ENCODE measurements at regions not wholly inside any gene's neighbourhood (a gene's known extent, or its start where the extent isn't known, plus 50 kb on each side); places are given as distances from the start of the nearest gene placed in this dataset.

DNA sequence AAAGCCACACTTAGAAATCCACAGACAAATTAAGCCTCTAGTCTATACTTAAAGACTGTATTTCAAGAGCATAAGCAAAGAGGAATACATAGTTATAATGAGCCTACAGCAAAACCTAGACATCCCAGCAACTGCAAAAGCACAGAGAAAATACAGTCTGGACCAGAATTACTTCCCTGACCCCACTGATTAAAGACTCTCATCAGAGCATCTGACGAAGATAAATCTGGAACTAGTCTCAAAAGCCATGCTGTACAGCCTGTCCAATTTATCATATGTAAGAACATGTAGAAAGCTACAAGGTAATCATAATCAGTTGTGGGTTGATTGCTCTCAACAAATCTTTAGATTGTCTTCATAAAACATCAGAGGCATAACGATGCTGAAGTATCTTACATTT lies 285.1 kb upstream of the CAND1 start:
- no peak for DNase-seq
- TF ChIP-seq, protein P1, sequence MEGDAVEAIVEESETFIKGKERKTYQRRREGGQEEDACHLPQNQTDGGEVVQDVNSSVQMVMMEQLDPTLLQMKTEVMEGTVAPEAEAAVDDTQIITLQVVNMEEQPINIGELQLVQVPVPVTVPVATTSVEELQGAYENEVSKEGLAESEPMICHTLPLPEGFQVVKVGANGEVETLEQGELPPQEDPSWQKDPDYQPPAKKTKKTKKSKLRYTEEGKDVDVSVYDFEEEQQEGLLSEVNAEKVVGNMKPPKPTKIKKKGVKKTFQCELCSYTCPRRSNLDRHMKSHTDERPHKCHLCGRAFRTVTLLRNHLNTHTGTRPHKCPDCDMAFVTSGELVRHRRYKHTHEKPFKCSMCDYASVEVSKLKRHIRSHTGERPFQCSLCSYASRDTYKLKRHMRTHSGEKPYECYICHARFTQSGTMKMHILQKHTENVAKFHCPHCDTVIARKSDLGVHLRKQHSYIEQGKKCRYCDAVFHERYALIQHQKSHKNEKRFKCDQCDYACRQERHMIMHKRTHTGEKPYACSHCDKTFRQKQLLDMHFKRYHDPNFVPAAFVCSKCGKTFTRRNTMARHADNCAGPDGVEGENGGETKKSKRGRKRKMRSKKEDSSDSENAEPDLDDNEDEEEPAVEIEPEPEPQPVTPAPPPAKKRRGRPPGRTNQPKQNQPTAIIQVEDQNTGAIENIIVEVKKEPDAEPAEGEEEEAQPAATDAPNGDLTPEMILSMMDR (IDR thresholded peaks at IDR 0.05; ENCODE audit: partially characterized antibody, unreplicated experiment), result no peak
- Mint-ChIP-seq H3K27me3 (ENCODE audit: unreplicated experiment) (no peaks in the 10 kb centered on the region), H3K4me1 (ENCODE audit: low read depth, unreplicated experiment) (no peaks in the 10 kb centered on the region), H3K27ac (ENCODE audit: unreplicated experiment) (no peak overlapping the region), H3K9me3 (ENCODE audit: unreplicated experiment) (no peaks in the 10 kb centered on the region), H3K36me3 (ENCODE audit: unreplicated experiment) (no peaks in the 10 kb centered on the region), H3K4me3 (ENCODE audit: unreplicated experiment) (no peak overlapping the region)

GRCh38 chr12:66984962-66985361 lies 284.2 kb upstream of the CAND1 start:
- no peaks in the 10 kb centered on the region for H3K27me3 Mint-ChIP-seq (ENCODE audit: unreplicated experiment)
- H3K36me3 Mint-ChIP-seq (ENCODE audit: unreplicated experiment), result no peaks in the 10 kb centered on the region
- no peak overlapping the region for H3K27ac Mint-ChIP-seq (ENCODE audit: unreplicated experiment)
- no peaks in the 10 kb centered on the region for H3K9me3 Mint-ChIP-seq (ENCODE audit: unreplicated experiment)
- TF ChIP-seq, protein P1 (IDR thresholded peaks at IDR 0.05; ENCODE audit: partially characterized antibody, unreplicated experiment), result no peak
- no peak overlapping the region for H3K4me3 Mint-ChIP-seq (ENCODE audit: unreplicated experiment)
- H3K4me1 Mint-ChIP-seq (ENCODE audit: low read depth, unreplicated experiment), result no peaks in the 10 kb centered on the region
- no peak for DNase-seq

- DNase-seq, result no peak
Observed at GRCh38 chr12:66999141-66999540, 270.0 kb upstream of the CAND1 start.

DNA sequence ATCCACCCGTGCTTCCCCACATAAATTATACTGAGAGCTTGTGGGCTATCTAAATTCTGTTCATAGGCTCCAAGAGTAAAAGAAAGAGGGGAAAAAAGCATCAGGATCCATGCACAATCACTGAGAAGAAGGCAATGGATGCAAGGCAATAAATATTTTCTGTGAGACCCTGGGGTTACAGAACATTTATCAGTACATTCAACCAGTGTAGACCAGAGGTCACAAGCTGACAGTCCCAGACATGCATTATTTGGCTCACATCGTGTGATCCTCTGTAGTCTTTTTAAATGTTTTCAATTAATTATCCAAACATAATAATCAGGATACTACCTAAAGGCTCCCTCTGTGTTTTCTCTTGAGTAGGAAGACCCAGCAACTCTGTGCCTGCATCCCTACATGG lies 267.9 kb upstream of the CAND1 start:
- no peaks in the 10 kb centered on the region for H3K27me3 Mint-ChIP-seq (ENCODE audit: unreplicated experiment)
- TF ChIP-seq, protein P1 (IDR thresholded peaks at IDR 0.05; ENCODE audit: partially characterized antibody, unreplicated experiment), result no peak
- no peak overlapping the region for H3K27ac Mint-ChIP-seq (ENCODE audit: unreplicated experiment)
- DNase-seq, result no peak
- no peaks in the 10 kb centered on the region for H3K4me1 Mint-ChIP-seq (ENCODE audit: low read depth, unreplicated experiment)
- no peaks in the 10 kb centered on the region for H3K36me3 Mint-ChIP-seq (ENCODE audit: unreplicated experiment)
- no peak overlapping the region for H3K4me3 Mint-ChIP-seq (ENCODE audit: unreplicated experiment)
- no peaks in the 10 kb centered on the region for H3K9me3 Mint-ChIP-seq (ENCODE audit: unreplicated experiment)

More at GRCh38 chr12:66999141-66999540, 270.0 kb upstream of the CAND1 start:
- H3K4me1 Mint-ChIP-seq (ENCODE audit: low read depth, unreplicated experiment), result no peaks in the 10 kb centered on the region
- no peak overlapping the region for H3K27ac Mint-ChIP-seq (ENCODE audit: unreplicated experiment)
- no peaks in the 10 kb centered on the region for H3K9me3 Mint-ChIP-seq (ENCODE audit: unreplicated experiment)
- no peak overlapping the region for H3K4me3 Mint-ChIP-seq (ENCODE audit: unreplicated experiment)
- no peaks in the 10 kb centered on the region for H3K36me3 Mint-ChIP-seq (ENCODE audit: unreplicated experiment)
- H3K27me3 Mint-ChIP-seq (ENCODE audit: unreplicated experiment), result no peaks in the 10 kb centered on the region
- TF ChIP-seq, protein P1 (IDR thresholded peaks at IDR 0.05; ENCODE audit: partially characterized antibody, unreplicated experiment), result no peak

GRCh38 chr12:67002720-67003119 lies 266.4 kb upstream of the CAND1 start:
- Mint-ChIP-seq H3K36me3 (ENCODE audit: unreplicated experiment) (no peaks in the 10 kb centered on the region), H3K9me3 (ENCODE audit: unreplicated experiment) (no peaks in the 10 kb centered on the region), H3K27ac (ENCODE audit: unreplicated experiment) (no peak overlapping the region), H3K27me3 (ENCODE audit: unreplicated experiment) (no peaks in the 10 kb centered on the region), H3K4me1 (ENCODE audit: low read depth, unreplicated experiment) (no peaks in the 10 kb centered on the region), H3K4me3 (ENCODE audit: unreplicated experiment) (no peak overlapping the region)
- DNase-seq, result no peak
- TF ChIP-seq, protein P1 (IDR thresholded peaks at IDR 0.05; ENCODE audit: partially characterized antibody, unreplicated experiment), result no peak
